Thyroid gland (tissue), 4 donors: ENCODE measurements at regions not wholly inside any gene's neighbourhood (a gene's known extent, or its start where the extent isn't known, plus 50 kb on each side); places are given as distances from the start of the nearest gene placed in this dataset.
"Not testable (repeated sequence)": the region's sequence is repeated elsewhere in the genome, so short reads cannot be mapped to it uniquely, and the experiment has no call there.

Experiments used
- DNase-seq, 2 donors: peaks; one replicate each; pipeline ENCODE4 v3.0.0-alpha.2; 2019
- H3K27ac ChIP-seq, 3 donors: fragments of 200-600 bp; sonication (generic); 1 replicate in 2 of 3; 2 replicates in 1 of 3; pipeline ENCODE4 v1.5.1; 2016 to 2019; ENCODE audit warnings: mild to moderate bottlenecking in 1 of 3, moderate library complexity in 1 of 3
- H3K27me3 ChIP-seq: fragments of 200-600 bp; sonication (generic); one replicate; pipeline ENCODE4 v1.5.1; 2019
- H3K36me3 ChIP-seq, 2 donors: fragments of 200-600 bp; sonication (generic); one replicate each; pipeline ENCODE4 v1.5.1; 2016 to 2019
- H3K4me1 ChIP-seq, 2 donors: fragments of 200-600 bp; sonication (generic); one replicate each; pipeline ENCODE4 v1.5.1; 2017 to 2019
- H3K4me3 ChIP-seq, 3 donors: fragments of 200-600 bp; sonication (generic); replicated peaks in 1 of 3; 1 replicate in 2 of 3; 2 replicates in 1 of 3; pipeline ENCODE4 v1.5.1; 2016; ENCODE audit warnings: mild to moderate bottlenecking in 1 of 3
- H3K9me3 ChIP-seq: fragments of 200-600 bp; sonication (generic); one replicate; pipeline ENCODE4 v1.5.1; 2017
- CTCF ChIP-seq, 6 experiments: fragments of 200-600 bp in 3 of 6; fragments of 450-650 bp in 3 of 6; sonication (generic) in 3 of 6; IDR thresholded peaks; one replicate each; pipeline ENCODE4 v1.5.1; 2016 to 2019; ENCODE audit warnings: antibody characterized with exemption in 6 of 6, mild to moderate bottlenecking in 2 of 6, inconsistent platforms in 1 of 6, moderate library complexity in 1 of 6
- POLR2A ChIP-seq, 2 donors: fragments of 450-650 bp; IDR thresholded peaks; one replicate each; pipeline ENCODE4 v1.6.1; 2017; ENCODE audit warnings: antibody characterized with exemption in 2 of 2, mild to moderate bottlenecking in 2 of 2, moderate library complexity in 1 of 2
- WGBS, 2 donors: methylation state at CpG; one replicate each; pipeline ENCODE4 v1.1.5; 2017; 5-methylcytosine and 5-hydroxymethylcytosine counted together
- intact Hi-C: fragments of 100-400 bp; cut with DNase I; formaldehyde crosslinking; loops from one replicate; pipeline ENCODE4 v1.15.1; 2023

- Histone ChIP-seq H3K27me3 (no peaks in the 10 kb centered on the region), H3K9me3 (no peaks in the 10 kb centered on the region), H3K4me1 (no peaks in the 10 kb centered on the region), H3K27ac (no peak overlapping the region), H3K36me3 (no peaks in the 10 kb centered on the region), H3K4me3 (no peak overlapping the region)
- DNase-seq: no peak
- WGBS, 2 donors: 42 to 47% methylated on average over 3 of the region's 3 CpGs
- no peak for TF ChIP-seq CTCF (IDR thresholded peaks at IDR 0.05)
- TF ChIP-seq POLR2A (IDR thresholded peaks at IDR 0.05): no peak
- intact Hi-C loops: no loop called here
Measured at GRCh38 chr6:28682542-28682941, 156.9 kb downstream of the GPX5 start.

DNA sequence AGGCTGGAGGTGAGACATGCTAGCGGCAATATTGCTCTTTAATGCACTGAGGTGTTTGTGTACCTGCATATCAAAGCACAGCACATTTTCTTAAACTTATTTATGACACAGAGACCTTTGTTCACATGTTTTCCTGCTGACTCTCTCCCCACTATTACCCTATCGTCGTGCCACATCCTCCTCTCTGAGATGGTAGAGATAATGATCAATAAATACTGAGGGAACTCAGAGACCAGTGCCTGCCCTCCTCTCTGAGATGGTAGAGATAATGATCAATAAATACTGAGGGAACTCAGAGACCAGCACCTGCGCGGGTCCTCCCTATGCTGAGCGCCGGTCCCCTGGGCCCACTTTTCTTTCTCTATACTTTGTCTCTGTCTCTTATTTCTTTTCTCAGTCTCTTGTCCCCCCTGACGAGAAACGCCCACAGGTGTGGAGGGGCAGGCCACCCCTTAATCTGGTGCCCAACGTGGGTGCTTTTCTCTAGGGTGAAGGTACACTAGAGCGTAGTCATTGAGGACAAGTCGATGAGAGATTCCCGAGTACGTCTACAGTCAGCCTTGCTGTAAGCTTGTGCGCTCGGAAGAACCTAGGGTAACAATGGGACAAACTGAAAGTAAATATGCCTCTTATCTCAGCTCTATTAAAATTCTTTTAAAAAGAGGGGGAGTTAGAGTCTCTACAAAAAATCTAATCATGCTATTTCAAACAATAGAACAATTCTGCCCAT is 157.4 kb downstream of the GPX5 start:
- H3K36me3 ChIP-seq, H3K27me3 ChIP-seq, H3K27ac ChIP-seq, intact Hi-C loops, H3K4me1 ChIP-seq, H3K4me3 ChIP-seq, DNase-seq, H3K9me3 ChIP-seq: not testable (repeated sequence)
- WGBS, 2 donors: 58 to 65% methylated on average over 16 of the region's 16 CpGs

- no peak overlapping the region for H3K27ac ChIP-seq
- TF ChIP-seq CTCF (IDR thresholded peaks at IDR 0.05): peak in 4 of 6 experiments; percentile 48 to 56 (median 52)
- TF ChIP-seq POLR2A (IDR thresholded peaks at IDR 0.05): no peak
- no peak overlapping the region for H3K4me3 ChIP-seq
- H3K4me1 ChIP-seq: no peaks in the 10 kb centered on the region
- H3K9me3 ChIP-seq: no peaks in the 10 kb centered on the region
- no peaks in the 10 kb centered on the region for H3K27me3 ChIP-seq
- peak; percentile 5 to 7 for DNase-seq
- intact Hi-C loops: no loop called here
- no peaks in the 10 kb centered on the region for H3K36me3 ChIP-seq
- 45 to 52% methylated on average over 9 of the region's 9 CpGs for WGBS, 2 donors
Measured at GRCh38 chr6:28683945-28684538, 158.4 kb downstream of the GPX5 start.

- WGBS, 2 donors: 34 to 36% methylated on average over 3 of the region's 3 CpGs
- H3K4me1 ChIP-seq, H3K4me3 ChIP-seq, H3K27ac ChIP-seq, DNase-seq, H3K9me3 ChIP-seq, H3K36me3 ChIP-seq, H3K27me3 ChIP-seq: not testable (repeated sequence)
- intact Hi-C loops: loop anchor here (5.0 kb wide), 2 partner anchors 331 to 901 kb away; partner anchors contain the start of gene OR2H2
Measured at GRCh38 chr6:28685960-28686359, 160.3 kb downstream of the GPX5 start.

DNA sequence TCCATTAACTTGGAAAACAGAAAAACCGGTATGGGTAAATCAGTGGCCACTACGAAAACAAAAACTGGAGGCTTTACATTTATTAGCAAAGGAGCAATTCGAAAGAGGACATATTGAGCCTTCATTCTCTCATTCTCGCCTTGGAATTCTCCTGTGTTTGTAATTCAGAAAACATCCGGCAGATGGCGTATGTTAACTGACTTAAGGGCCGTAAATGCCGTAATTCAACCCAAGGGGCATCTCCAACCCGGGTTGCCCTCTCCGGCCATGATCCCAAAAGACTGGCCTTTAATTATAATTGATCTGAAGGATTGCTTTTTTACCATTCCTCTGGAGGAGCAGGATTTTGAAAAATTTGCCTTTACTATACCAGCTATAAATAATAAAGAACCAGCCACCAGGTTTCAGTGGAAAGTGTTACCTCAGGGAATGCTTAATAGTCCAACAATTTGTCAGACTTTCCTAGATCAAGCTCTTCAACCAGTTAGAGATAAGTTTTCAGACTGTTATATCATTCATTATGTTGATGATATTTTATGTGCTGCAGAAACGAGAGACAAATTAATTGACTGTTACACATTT is 160.9 kb downstream of the GPX5 start:
- not testable (repeated sequence) for H3K4me1 ChIP-seq, H3K9me3 ChIP-seq, H3K4me3 ChIP-seq, H3K27ac ChIP-seq, H3K36me3 ChIP-seq, H3K27me3 ChIP-seq
- TF ChIP-seq CTCF (IDR thresholded peaks at IDR 0.05): peak; percentile 58 to 81 (median 70)
- 4% methylated on average over 11 of the region's 11 CpGs for WGBS, 2 donors
- peak; percentile 21 to 32 for DNase-seq
- intact Hi-C loops: loop anchor here (5.0 kb wide), 2 partner anchors 331 to 901 kb away; partner anchors contain the start of gene OR2H2

DNA sequence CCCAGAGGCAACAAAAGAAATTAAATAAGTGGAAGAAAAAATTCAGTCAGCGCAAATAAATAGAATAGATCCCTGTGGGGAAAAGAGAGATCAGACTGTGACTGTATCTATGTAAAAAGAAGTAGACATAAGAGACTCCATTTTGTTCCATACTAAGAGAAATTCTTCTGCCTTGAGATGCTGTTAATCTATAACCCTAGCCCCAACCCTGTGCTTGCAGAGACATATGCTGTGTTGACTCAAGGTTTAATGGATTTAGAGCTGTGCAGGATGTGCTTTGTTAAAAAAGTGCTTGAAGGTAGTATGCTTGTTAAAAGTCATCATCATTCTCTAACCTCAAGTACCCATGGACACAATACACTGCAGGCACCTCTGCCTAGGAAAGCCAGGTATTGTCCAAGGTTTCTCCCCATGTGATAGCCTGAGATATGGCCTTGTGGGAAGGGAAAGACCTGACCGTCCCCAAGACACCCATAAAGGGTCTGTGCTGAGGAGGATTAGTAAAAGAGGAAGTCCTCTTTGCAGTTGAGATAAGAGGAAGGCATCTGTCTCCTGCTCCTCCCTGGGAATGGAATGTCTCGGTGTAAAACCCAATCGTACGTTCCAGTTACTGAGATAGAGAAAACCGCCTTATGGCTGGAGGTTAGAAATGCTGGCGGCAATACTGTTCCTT is 161.8 kb downstream of the GPX5 start:
- H3K36me3 ChIP-seq, H3K27me3 ChIP-seq, H3K4me1 ChIP-seq, H3K4me3 ChIP-seq, DNase-seq, H3K27ac ChIP-seq, H3K9me3 ChIP-seq: not testable (repeated sequence)
- intact Hi-C loops: loop anchor here (5.0 kb wide), 2 partner anchors 330 to 900 kb away; partner anchors contain the start of gene OR2H2
- WGBS, 2 donors: 36 to 41% methylated on average over 7 of the region's 7 CpGs

DNA sequence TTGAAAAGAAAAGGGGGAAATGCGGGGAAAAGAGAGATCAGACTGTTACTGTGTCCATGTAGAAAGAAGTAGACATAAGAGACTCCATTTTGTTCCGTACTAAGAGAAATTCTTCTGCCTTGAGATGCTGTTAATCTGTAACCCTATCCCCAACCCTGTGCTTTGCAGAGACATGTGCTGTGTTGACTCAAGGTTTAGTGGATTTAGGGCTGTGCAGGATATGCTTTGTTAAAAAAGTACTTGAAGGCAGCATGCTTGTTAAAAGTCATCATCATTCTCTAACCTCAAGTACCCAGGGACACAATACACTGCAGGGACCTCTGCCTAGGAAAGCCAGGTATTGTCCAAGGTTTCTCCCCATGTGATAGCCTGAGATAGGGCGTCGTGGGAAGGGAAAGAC is 166.3 kb downstream of the GPX5 start:
- DNase-seq, H3K27me3 ChIP-seq, intact Hi-C loops, H3K9me3 ChIP-seq, H3K27ac ChIP-seq, H3K36me3 ChIP-seq, H3K4me3 ChIP-seq, H3K4me1 ChIP-seq: not testable (repeated sequence)
- WGBS, 2 donors: 30 to 34% methylated on average over 4 of the region's 4 CpGs
